B cell (primary cell): ENCODE measurements at regions not wholly inside any gene's neighbourhood (a gene's known extent, or its start where the extent isn't known, plus 50 kb on each side); places are given as distances from the start of the nearest gene placed in this dataset.

ENCODE experiments used
- ATAC-seq: fragments of 200-7000 bp; cut with Tn5 transposase; one replicate; pipeline ENCODE4 v1.10.0; 2021; ENCODE audit warnings: low read depth, mild to moderate bottlenecking, moderate number of reproducible peaks, moderate library complexity
- CTCF ChIA-PET: fragments of 350-600 bp; sonication (Branson Sonifier 250); formaldehyde crosslinking; loops from one replicate; lab custom pipeline; 2021; ENCODE audit warnings: antibody characterized with exemption, inconsistent platforms; lab: Charles Lee
- POLR2A ChIA-PET: fragments of 350-600 bp; sonication (Branson Sonifier 250); formaldehyde crosslinking; loops from one replicate; lab custom pipeline; 2021; ENCODE audit warnings: antibody characterized with exemption; lab: Charles Lee
- DNase-seq: peaks from one replicate; pipeline ENCODE4 v3.0.0; 2013
- H2AFZ ChIP-seq: 2 replicates; pipeline ENCODE4 v1.6.1; 2012; ENCODE audit warnings: mild to moderate bottlenecking, low read depth, low read length; ENCODE audit not compliant: insufficient read depth, poor library complexity, severe bottlenecking
- H3K27ac ChIP-seq, 2 donors: 1 replicate in 1 of 2; 2 replicates in 1 of 2; pipeline ENCODE4 v1.5.1; 2012 to 2013; ENCODE audit warnings: low read length in 2 of 2, mild to moderate bottlenecking in 2 of 2, moderate library complexity in 1 of 2
- H3K27me3 ChIP-seq, 4 experiments: fragments of 200-600 bp in 1 of 4; sonication (generic) in 1 of 4; replicated peaks in 1 of 4; 1 replicate in 2 of 4; 2 replicates in 2 of 4; pipeline versions ENCODE4 v1.6.1 to v1.7.0; 2013 to 2016; ENCODE audit warnings: low read length in 3 of 4, mild to moderate bottlenecking in 2 of 4, mixed read lengths in 1 of 4, moderate library complexity in 1 of 4; ENCODE audit not compliant: insufficient read depth in 4 of 4, control insufficient read depth in 3 of 4; ENCODE audit errors: control extremely low read depth in 1 of 4
- H3K36me3 ChIP-seq, 2 experiments: replicated peaks in 1 of 2; 1 replicate in 1 of 2; 2 replicates in 1 of 2; pipeline versions ENCODE4 v1.6.1 to v1.7.1; 2013; ENCODE audit warnings: low read length in 1 of 2; ENCODE audit not compliant: insufficient read depth in 2 of 2, control insufficient read depth in 1 of 2; ENCODE audit errors: control extremely low read depth in 1 of 2, extremely low read depth in 1 of 2
- H3K4me1 ChIP-seq, 2 donors: fragments of 200-600 bp in 1 of 2; sonication (generic) in 1 of 2; 1 replicate in 1 of 2; 2 replicates in 1 of 2; pipeline versions ENCODE4 v1.5.1 to v1.6.1; 2013 to 2017; ENCODE audit warnings: low read length in 2 of 2; ENCODE audit not compliant: control insufficient read depth in 2 of 2, insufficient read depth in 2 of 2
- H3K4me2 ChIP-seq: replicated peaks from 2 replicates; pipeline ENCODE3; 2012; ENCODE audit warnings: mild to moderate bottlenecking, low read depth, low read length; ENCODE audit not compliant: poor library complexity, severe bottlenecking
- H3K4me3 ChIP-seq, 5 experiments: fragments of 200-600 bp in 1 of 5; sonication (generic) in 1 of 5; 1 replicate in 3 of 5; 2 replicates in 2 of 5; pipeline versions ENCODE4 v1.5.1 to v1.7.0; 2011 to 2016; ENCODE audit warnings: low read length in 4 of 5, mild to moderate bottlenecking in 4 of 5, low read depth in 2 of 5, control low read depth in 1 of 5, moderate library complexity in 1 of 5; ENCODE audit not compliant: insufficient read depth in 1 of 5; ENCODE audit errors: control extremely low read depth in 1 of 5, extremely low read depth in 1 of 5
- H3K79me2 ChIP-seq: fragments of 200-600 bp; sonication (generic); one replicate; pipeline ENCODE4 v1.6.0; 2016; ENCODE audit warnings: low read length; ENCODE audit not compliant: control insufficient read depth, insufficient read depth
- H3K9ac ChIP-seq: fragments of 200-600 bp; sonication (generic); 2 replicates; pipeline ENCODE4 v1.6.1; 2017; ENCODE audit warnings: mild to moderate bottlenecking, low read length, moderate library complexity
- H3K9me3 ChIP-seq, 3 donors: one replicate each; pipeline versions ENCODE4 v1.6.1 to v1.7.1; 2013; ENCODE audit warnings: low read length in 2 of 3; ENCODE audit not compliant: control insufficient read depth in 2 of 3, insufficient read depth in 1 of 3; ENCODE audit errors: control extremely low read depth in 1 of 3
- H4K20me1 ChIP-seq: 2 replicates; pipeline ENCODE4 v1.6.0; 2012; ENCODE audit warnings: mild to moderate bottlenecking, low read length; ENCODE audit not compliant: insufficient read depth, control insufficient read depth, poor library complexity, severe bottlenecking
- H3K27ac Mint-ChIP-seq: one replicate; pipeline ENCODE4 v1.8.0; 2021; ENCODE audit warnings: mixed read lengths
- H3K27me3 Mint-ChIP-seq: one replicate; pipeline ENCODE4 v1.8.0; 2021; ENCODE audit warnings: mixed read lengths
- H3K4me1 Mint-ChIP-seq: one replicate; pipeline ENCODE4 v1.8.0; 2021; ENCODE audit warnings: mixed read lengths
- H3K4me3 Mint-ChIP-seq: one replicate; pipeline ENCODE4 v1.8.0; 2021; ENCODE audit warnings: mixed read lengths
- H3K9me3 Mint-ChIP-seq: one replicate; pipeline ENCODE4 v1.8.0; 2022; ENCODE audit warnings: mixed read lengths; ENCODE audit not compliant: insufficient read depth
- CTCF ChIP-seq: fragments of 200-600 bp; IDR thresholded peaks from one replicate; pipeline ENCODE4 v1.8.0; 2022; ENCODE audit warnings: antibody characterized with exemption, mild to moderate bottlenecking
- EZH2 ChIP-seq: IDR thresholded peaks from 2 replicates; pipeline ENCODE4 v1.6.1; 2012; ENCODE audit warnings: borderline replicate concordance, low read depth, mild to moderate bottlenecking, moderate library complexity, low read length; ENCODE audit not compliant: insufficient read depth, poor library complexity, severe bottlenecking
- WGBS: methylation state at CpG from one replicate; pipeline ENCODE4 v1.1.5; 2013; ENCODE audit warnings: missing lambda C conversion rate; ENCODE audit not compliant: insufficient coverage; 5-methylcytosine and 5-hydroxymethylcytosine counted together
- intact Hi-C: fragments of 100-400 bp; cut with micrococcal nuclease; formaldehyde crosslinking; loops from one replicate; pipeline ENCODE4 v1.10.0; 2022

GRCh38 chr15:38691377-38691776 is 126.8 kb upstream of the RASGRP1 start:
- no peak for ATAC-seq
- Mint-ChIP-seq H3K27ac (no peak overlapping the region), H3K4me1 (peaks cover 12% of the 10 kb centered on the region), H3K9me3 (no peaks in the 10 kb centered on the region), H3K4me3 (no peak overlapping the region), H3K27me3 (no peaks in the 10 kb centered on the region)
- Histone ChIP-seq H4K20me1 (no peaks in the 10 kb centered on the region), H3K27me3 (no peaks in the 10 kb centered on the region), H3K4me2 (no peak overlapping the region), H3K9me3 (peaks cover 0 to 3% (median 0%) of the 10 kb centered on the region in 3 donors), H3K9ac (no peak overlapping the region), H2AFZ (no peak overlapping the region), H3K4me3 (no peak overlapping the region), H3K36me3 (no peaks in the 10 kb centered on the region), H3K4me1 (peaks cover 0 to 3% of the 10 kb centered on the region in 2 donors), H3K27ac (no peak overlapping the region), H3K79me2 (no peaks in the 10 kb centered on the region)
- intact Hi-C loops: loop anchor here (2.0 kb wide), 1 partner anchor 127 kb away; the partner anchor contains the start of gene RASGRP1
- CTCF ChIA-PET: interaction anchor here (0.7 to 13.8 kb wide), 31 partner anchors 8 to 250 kb away, joined by 3 to 546 read pairs (median 7); partner anchors contain the start of genes FAM98B and RASGRP1
- WGBS: no CpG with 5 or more reads among the region's 2 CpGs
- no peak for TF ChIP-seq CTCF
- no peak for TF ChIP-seq EZH2
- POLR2A ChIA-PET: no interaction called here
- DNase-seq: no peak

- ATAC-seq (no peak), DNase-seq (no peak)
- Histone ChIP-seq H3K27ac (no peak overlapping the region), H3K9ac (no peak overlapping the region), H3K4me1 (peaks cover 0 to 3% of the 10 kb centered on the region in 2 donors), H3K27me3 (no peaks in the 10 kb centered on the region), H3K9me3 (peaks cover 0 to 3% (median 0%) of the 10 kb centered on the region in 3 donors), H3K36me3 (no peaks in the 10 kb centered on the region), H2AFZ (no peak overlapping the region), H4K20me1 (no peaks in the 10 kb centered on the region), H3K4me2 (no peak overlapping the region), H3K4me3 (no peak overlapping the region), H3K79me2 (no peaks in the 10 kb centered on the region)
- H3K27ac Mint-ChIP-seq: no peak overlapping the region
- H3K4me3 Mint-ChIP-seq: no peak overlapping the region
- peaks cover 12% of the 10 kb centered on the region for H3K4me1 Mint-ChIP-seq
- no peaks in the 10 kb centered on the region for H3K27me3 Mint-ChIP-seq
- CTCF ChIA-PET: interaction anchor here (0.6 to 13.8 kb wide), 19 partner anchors 7 to 1064 kb away, joined by 3 to 546 read pairs (median 10); partner anchors contain the start of genes FAM98B and RASGRP1
- POLR2A ChIA-PET: no interaction called here
- TF ChIP-seq CTCF: no peak
- TF ChIP-seq EZH2: no peak
- WGBS: 100% methylated on average over 1 of the region's 7 CpGs
- intact Hi-C loops: loop anchor here (2.0 kb wide), 1 partner anchor 127 kb away; the partner anchor contains the start of gene RASGRP1
- H3K9me3 Mint-ChIP-seq: no peaks in the 10 kb centered on the region
Observed at GRCh38 chr15:38691965-38692788, 127.6 kb upstream of the RASGRP1 start.
